Esophagus squamous epithelium (tissue), 4 donors: ENCODE measurements at regions not wholly inside any gene's neighbourhood (a gene's known extent, or its start where the extent isn't known, plus 50 kb on each side); places are given as distances from the start of the nearest gene placed in this dataset.

Experiments
- CTCF ChIP-seq, 6 experiments: fragments of 450-650 bp in 4 of 6; fragments of 200-600 bp in 2 of 6; sonication (generic) in 2 of 6; IDR thresholded peaks; one replicate each; pipeline ENCODE4 v1.5.1; 2016 to 2019; ENCODE audit warnings: antibody characterized with exemption in 6 of 6, mild to moderate bottlenecking in 4 of 6, moderate library complexity in 4 of 6
- POLR2A ChIP-seq, 4 donors: fragments of 450-650 bp; IDR thresholded peaks; one replicate each; pipeline ENCODE4 v1.6.1; 2017; ENCODE audit warnings: antibody characterized with exemption in 4 of 4, mild to moderate bottlenecking in 4 of 4, moderate library complexity in 3 of 4

GRCh38 chr3:194756791-194757325 lies 71.2 kb downstream of the FAM43A start:
- TF ChIP-seq POLR2A (IDR thresholded peaks at IDR 0.05) (no peak), CTCF (IDR thresholded peaks at IDR 0.05) (no peak)
